A549 (cell line): ENCODE measurements at regions not wholly inside any gene's neighbourhood (a gene's known extent, or its start where the extent isn't known, plus 50 kb on each side); places are given as distances from the start of the nearest gene placed in this dataset.

ENCODE experiments used
- ATAC-seq, 2 experiments: fragments of 200-7000 bp in 1 of 2; fragments of >200 bp in 1 of 2; cut with Nextera tagmentation in 1 of 2; cut with Tn5 transposase in 1 of 2; 3 replicates each; pipeline versions ENCODE4 v1.8.0 to v1.9.1; 2018 to 2020; ENCODE audit warnings: mild to moderate bottlenecking in 1 of 2, moderate library complexity in 1 of 2
- CTCF ChIA-PET: fragments of 300-600 bp; sonication (Branson Sonifier 250); formaldehyde crosslinking; extraction: SDS; loops from one replicate; lab custom pipeline; 2021; ENCODE audit warnings: antibody characterized with exemption, inconsistent platforms; lab: Yijun Ruan, JAX
- POLR2A ChIA-PET: fragments of 350-600 bp; formaldehyde crosslinking; extraction: SDS; loops from one replicate; lab custom pipeline; 2021; ENCODE audit warnings: antibody characterized with exemption, inconsistent platforms; lab: Yijun Ruan, JAX
- DNase-seq, 2 experiments: peaks; one replicate each; pipeline versions ENCODE4 v3.0.0 to v3.0.0-alpha.2; 2011 to 2016; ENCODE audit warnings: low read depth in 1 of 2, low spot score in 1 of 2
- FAIRE-seq: peaks from 2 replicates; lab custom pipeline; 2011; peaks lifted over from hg19 to GRCh38; lab: Jason Lieb, UNC
- H3K27ac ChIP-seq, 2 experiments: fragments of >200 bp; sonication (Bioruptor Twin); formaldehyde crosslinking; 3 replicates each; pipeline ENCODE4 v1.5.1; 2016 to 2017
- H3K4me1 ChIP-seq: fragments of >200 bp; sonication (Bioruptor Twin); formaldehyde crosslinking; 3 replicates; pipeline ENCODE4 v1.6.1; 2016
- H3K4me2 ChIP-seq: fragments of >200 bp; sonication (Bioruptor Twin); formaldehyde crosslinking; 3 replicates; pipeline ENCODE4 v1.6.1; 2016
- H3K4me3 ChIP-seq: fragments of >200 bp; sonication (Bioruptor Twin); formaldehyde crosslinking; 3 replicates; pipeline ENCODE4 v1.5.1; 2016
- H3K9me3 ChIP-seq: fragments of >200 bp; sonication (Bioruptor Twin); formaldehyde crosslinking; 3 replicates; pipeline ENCODE4 v1.6.1; 2016
- CEBPB ChIP-seq, 2 experiments: fragments of >200 bp in 1 of 2; sonication (Bioruptor Twin) in 1 of 2; formaldehyde crosslinking in 1 of 2; IDR thresholded peaks; 2 replicates each; pipeline ENCODE4 v1.6.1; 2012 to 2016
- CHD4 ChIP-seq: fragments of 200-600 bp; sonication (generic); IDR thresholded peaks from 2 replicates; pipeline ENCODE4 v1.6.1; 2016; ENCODE audit warnings: antibody characterized with exemption, mild to moderate bottlenecking, borderline replicate concordance
- ESRRA ChIP-seq: fragments of 150-350 bp; IDR thresholded peaks from 2 replicates; pipeline ENCODE4 v1.6.1; 2014; ENCODE audit warnings: mild to moderate bottlenecking, low read length, borderline replicate concordance
- FOXS1 ChIP-seq: fragments of 250-450 bp; sonication (Bioruptor Pico); IDR thresholded peaks from 2 replicates; pipeline ENCODE4 v1.5.0; 2020; ENCODE audit warnings: mild to moderate bottlenecking, moderate library complexity
- GATA3 ChIP-seq: IDR thresholded peaks from 2 replicates; pipeline ENCODE4 v1.6.1; 2012; ENCODE audit warnings: borderline replicate concordance
- HEYL ChIP-seq: fragments of 250-450 bp; sonication (Bioruptor Pico); IDR thresholded peaks from 2 replicates; pipeline ENCODE4 v1.8.0; 2021; ENCODE audit warnings: mild to moderate bottlenecking, moderate library complexity
- HOXA7 ChIP-seq: fragments of 250-450 bp; sonication (Bioruptor Pico); IDR thresholded peaks from 2 replicates; pipeline ENCODE4 v1.5.0; 2020; ENCODE audit warnings: mild to moderate bottlenecking, moderate library complexity
- JUN ChIP-seq, 2 experiments: fragments of >200 bp; sonication (Bioruptor Twin); formaldehyde crosslinking; IDR thresholded peaks; 2 replicates in 1 of 2; 3 replicates in 1 of 2; pipeline ENCODE4 v1.6.1; 2016 to 2017
- MAZ ChIP-seq: fragments of 150-350 bp; IDR thresholded peaks from 2 replicates; pipeline ENCODE4 v1.6.1; 2014; ENCODE audit warnings: antibody characterized with exemption, low read depth, low read length, borderline replicate concordance
- NPAS2 ChIP-seq: fragments of 250-450 bp; sonication (Bioruptor Pico); IDR thresholded peaks from 2 replicates; pipeline ENCODE4 v1.8.0; 2022; ENCODE audit warnings: mild to moderate bottlenecking, moderate library complexity, borderline replicate concordance
- PHF8 ChIP-seq: fragments of 200-600 bp; sonication (generic); IDR thresholded peaks from 2 replicates; pipeline ENCODE4 v1.6.1; 2016; ENCODE audit warnings: low read depth, mild to moderate bottlenecking, antibody characterized with exemption, moderate library complexity, borderline replicate concordance
- RARB ChIP-seq: fragments of 250-450 bp; sonication (Bioruptor Pico); IDR thresholded peaks from 2 replicates; pipeline ENCODE4 v1.8.0; 2021; ENCODE audit warnings: mild to moderate bottlenecking, moderate library complexity
- RCOR1 ChIP-seq: fragments of 150-350 bp; IDR thresholded peaks from 2 replicates; pipeline ENCODE4 v1.6.1; 2014; ENCODE audit warnings: antibody characterized with exemption, low read length, low read depth
- RFX5 ChIP-seq: fragments of 450-650 bp; IDR thresholded peaks from 2 replicates; pipeline ENCODE4 v1.7.1; 2014; ENCODE audit warnings: antibody characterized with exemption, mild to moderate bottlenecking, moderate library complexity
- RNF2 ChIP-seq: fragments of 200-600 bp; sonication (generic); IDR thresholded peaks from 2 replicates; pipeline ENCODE4 v1.6.1; 2016; ENCODE audit warnings: low read depth, mild to moderate bottlenecking, antibody characterized with exemption, moderate library complexity, borderline replicate concordance
- TFCP2L1 ChIP-seq: fragments of 250-450 bp; sonication (Bioruptor Pico); IDR thresholded peaks from 2 replicates; pipeline ENCODE4 v1.5.0; 2021; ENCODE audit warnings: mild to moderate bottlenecking
- TP53 ChIP-seq: fragments of 250-450 bp; sonication (Bioruptor Pico); IDR thresholded peaks from 2 replicates; pipeline ENCODE4 v1.5.0; 2021; ENCODE audit warnings: mild to moderate bottlenecking, moderate library complexity
- ZFP36 ChIP-seq: fragments of 450-650 bp; IDR thresholded peaks from 2 replicates; pipeline ENCODE4 v1.6.1; 2014; ENCODE audit warnings: borderline replicate concordance; ENCODE audit not compliant: partially characterized antibody
- ZSCAN20 ChIP-seq: fragments of 250-450 bp; sonication (Bioruptor Pico); IDR thresholded peaks from 2 replicates; pipeline ENCODE4 v1.8.0; 2022; ENCODE audit warnings: mild to moderate bottlenecking, moderate library complexity
- WGBS: methylation state at CpG from one replicate; pipeline ENCODE4 v1.1.6; 2017; ENCODE audit errors: missing lambda C conversion rate; 5-methylcytosine and 5-hydroxymethylcytosine counted together
- TF ChIP-seq, protein P1 (sequence below): IDR thresholded peaks from 2 replicates; pipeline ENCODE4 v1.6.1; 2012
- TF ChIP-seq, protein P2 (sequence below): fragments of 200-600 bp; sonication (generic); IDR thresholded peaks from 2 replicates; pipeline ENCODE4 v1.6.1; 2016; ENCODE audit warnings: antibody characterized with exemption, mild to moderate bottlenecking, moderate library complexity
- TF ChIP-seq, protein P3 (sequence below): fragments of >200 bp; sonication (Bioruptor Twin); formaldehyde crosslinking; IDR thresholded peaks from 2 replicates; pipeline ENCODE4 v1.6.1; 2016
- TF ChIP-seq, protein P4 (sequence below): fragments of 250-450 bp; sonication (Bioruptor Pico); IDR thresholded peaks from 2 replicates; pipeline ENCODE4 v1.5.0; 2020; ENCODE audit warnings: low read depth, mild to moderate bottlenecking, moderate library complexity

DNA sequence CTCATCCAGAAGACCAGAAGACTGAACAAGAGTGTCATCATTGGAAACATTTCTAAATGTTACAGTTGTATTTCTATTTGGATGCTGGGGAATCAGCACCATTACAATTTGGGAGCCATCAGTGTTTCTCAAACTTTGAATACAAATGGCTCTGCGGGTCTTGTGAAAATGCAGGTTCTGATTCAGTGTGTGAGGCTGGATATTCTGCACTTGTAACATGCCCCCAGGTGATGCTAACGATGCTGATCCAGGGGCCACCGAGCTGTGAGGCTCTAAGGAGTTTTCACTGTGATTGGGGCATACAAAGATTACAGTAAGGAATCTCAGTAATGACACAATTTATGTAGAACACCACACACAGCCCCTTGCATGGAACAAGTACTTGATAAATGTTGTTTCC is 167.7 kb downstream of the ACTL7B start:
- Histone ChIP-seq H3K4me1 (no peaks in the 10 kb centered on the region), H3K4me3 (no peak overlapping the region), H3K9me3 (peaks cover 17% of the 10 kb centered on the region; the same call in 1 of the 3 replicates), H3K4me2 (no peak overlapping the region), H3K27ac (no peak overlapping the region)
- 15% methylated on average over 3 of the region's 3 CpGs for WGBS
- ATAC-seq (no peak), FAIRE-seq (no peak), DNase-seq (no peak)
- TF ChIP-seq NPAS2 (CRISPR knock-in tag) = no peak
- no peak for TF ChIP-seq TFCP2L1 (CRISPR knock-in tag)
- no peak for TF ChIP-seq RCOR1
- no peak for TF ChIP-seq FOXS1
- no peak for TF ChIP-seq MAZ
- TF ChIP-seq, protein P1, sequence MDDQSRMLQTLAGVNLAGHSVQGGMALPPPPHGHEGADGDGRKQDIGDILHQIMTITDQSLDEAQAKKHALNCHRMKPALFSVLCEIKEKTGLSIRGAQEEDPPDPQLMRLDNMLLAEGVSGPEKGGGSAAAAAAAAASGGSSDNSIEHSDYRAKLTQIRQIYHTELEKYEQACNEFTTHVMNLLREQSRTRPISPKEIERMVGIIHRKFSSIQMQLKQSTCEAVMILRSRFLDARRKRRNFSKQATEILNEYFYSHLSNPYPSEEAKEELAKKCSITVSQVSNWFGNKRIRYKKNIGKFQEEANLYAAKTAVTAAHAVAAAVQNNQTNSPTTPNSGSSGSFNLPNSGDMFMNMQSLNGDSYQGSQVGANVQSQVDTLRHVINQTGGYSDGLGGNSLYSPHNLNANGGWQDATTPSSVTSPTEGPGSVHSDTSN = no peak
- TF ChIP-seq CHD4 = no peak
- no peak for TF ChIP-seq RNF2
- ChIA-PET POLR2A (no interaction called here), CTCF (no interaction called here)

DNA sequence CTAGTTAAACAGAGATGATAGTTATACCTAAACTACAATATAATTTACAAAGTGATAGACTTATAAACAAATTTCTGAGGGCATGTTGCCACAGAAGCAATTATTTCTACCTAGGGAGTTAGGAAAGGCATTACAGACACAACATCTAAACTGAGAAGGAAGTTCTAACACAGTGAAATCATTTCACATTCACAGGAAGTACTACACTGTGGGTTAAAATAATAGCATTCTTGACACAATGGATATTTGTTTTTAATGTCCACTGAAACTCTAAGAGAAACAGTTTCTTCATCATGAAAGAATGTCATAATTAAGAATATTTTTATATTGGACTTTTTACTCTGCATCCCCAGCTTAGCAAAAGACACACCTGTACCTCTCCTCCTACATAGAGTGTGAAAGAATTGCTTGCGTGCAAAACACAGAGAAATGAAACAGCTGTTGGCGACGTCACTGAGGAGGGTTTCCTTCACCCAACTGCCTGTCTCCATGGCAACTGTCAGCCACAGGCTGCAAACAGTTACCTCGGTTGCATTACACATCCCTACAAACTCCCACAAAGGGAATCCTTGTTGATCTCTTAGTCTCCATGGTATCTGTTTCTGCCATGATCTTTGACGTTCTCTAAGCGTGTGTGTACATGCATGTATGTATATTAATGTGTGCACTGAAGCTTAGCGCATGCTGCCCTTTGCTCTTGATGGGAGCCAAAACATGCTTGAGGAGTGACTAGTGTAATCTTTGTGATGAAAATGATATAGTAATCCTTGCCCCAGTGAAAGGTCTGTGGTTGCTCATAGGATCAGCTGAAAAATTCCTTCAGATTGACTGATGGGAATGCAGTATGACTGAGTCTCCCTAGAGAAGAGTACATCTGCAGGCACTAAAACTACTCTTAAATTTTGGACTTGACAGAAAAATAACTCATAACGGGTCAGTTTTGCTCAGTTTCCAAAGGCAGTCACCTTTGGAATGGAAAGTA is 168.5 kb downstream of the ACTL7B start:
- Histone ChIP-seq H3K4me3 (no peak overlapping the region), H3K9me3 (peaks cover 15% of the 10 kb centered on the region; the same call in 1 of the 3 replicates), H3K4me2 (no peak overlapping the region), H3K27ac (no peak overlapping the region), H3K4me1 (no peaks in the 10 kb centered on the region)
- no peak for FAIRE-seq
- CTCF ChIA-PET = interaction anchor here (0.8 kb wide), 1 partner anchor 1222 kb away, joined by 3 read pairs; no protein-coding TSS in a partner anchor
- 41% methylated on average over 8 of the region's 8 CpGs for WGBS
- ATAC-seq = no peak
- POLR2A ChIA-PET = no interaction called here
- no peak for DNase-seq
- TF ChIP-seq ZFP36 (no peak), GATA3 (no peak), RFX5 (no peak), FOXS1 (no peak), HOXA7 (CRISPR knock-in tag) (no peak), ZSCAN20 (CRISPR knock-in tag) (no peak), HEYL (CRISPR knock-in tag) (no peak), TFCP2L1 (CRISPR knock-in tag) (no peak), ESRRA (no peak), TP53 (CRISPR knock-in tag) (no peak), JUN (IDR thresholded peaks at IDR 0.05) (no peak), PHF8 (no peak), RCOR1 (no peak), CEBPB (IDR thresholded peaks at IDR 0.05) (no peak), RARB (CRISPR knock-in tag) (no peak)
- TF ChIP-seq, protein P2, sequence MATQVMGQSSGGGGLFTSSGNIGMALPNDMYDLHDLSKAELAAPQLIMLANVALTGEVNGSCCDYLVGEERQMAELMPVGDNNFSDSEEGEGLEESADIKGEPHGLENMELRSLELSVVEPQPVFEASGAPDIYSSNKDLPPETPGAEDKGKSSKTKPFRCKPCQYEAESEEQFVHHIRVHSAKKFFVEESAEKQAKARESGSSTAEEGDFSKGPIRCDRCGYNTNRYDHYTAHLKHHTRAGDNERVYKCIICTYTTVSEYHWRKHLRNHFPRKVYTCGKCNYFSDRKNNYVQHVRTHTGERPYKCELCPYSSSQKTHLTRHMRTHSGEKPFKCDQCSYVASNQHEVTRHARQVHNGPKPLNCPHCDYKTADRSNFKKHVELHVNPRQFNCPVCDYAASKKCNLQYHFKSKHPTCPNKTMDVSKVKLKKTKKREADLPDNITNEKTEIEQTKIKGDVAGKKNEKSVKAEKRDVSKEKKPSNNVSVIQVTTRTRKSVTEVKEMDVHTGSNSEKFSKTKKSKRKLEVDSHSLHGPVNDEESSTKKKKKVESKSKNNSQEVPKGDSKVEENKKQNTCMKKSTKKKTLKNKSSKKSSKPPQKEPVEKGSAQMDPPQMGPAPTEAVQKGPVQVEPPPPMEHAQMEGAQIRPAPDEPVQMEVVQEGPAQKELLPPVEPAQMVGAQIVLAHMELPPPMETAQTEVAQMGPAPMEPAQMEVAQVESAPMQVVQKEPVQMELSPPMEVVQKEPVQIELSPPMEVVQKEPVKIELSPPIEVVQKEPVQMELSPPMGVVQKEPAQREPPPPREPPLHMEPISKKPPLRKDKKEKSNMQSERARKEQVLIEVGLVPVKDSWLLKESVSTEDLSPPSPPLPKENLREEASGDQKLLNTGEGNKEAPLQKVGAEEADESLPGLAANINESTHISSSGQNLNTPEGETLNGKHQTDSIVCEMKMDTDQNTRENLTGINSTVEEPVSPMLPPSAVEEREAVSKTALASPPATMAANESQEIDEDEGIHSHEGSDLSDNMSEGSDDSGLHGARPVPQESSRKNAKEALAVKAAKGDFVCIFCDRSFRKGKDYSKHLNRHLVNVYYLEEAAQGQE = no peak
- TF ChIP-seq, protein P3, sequence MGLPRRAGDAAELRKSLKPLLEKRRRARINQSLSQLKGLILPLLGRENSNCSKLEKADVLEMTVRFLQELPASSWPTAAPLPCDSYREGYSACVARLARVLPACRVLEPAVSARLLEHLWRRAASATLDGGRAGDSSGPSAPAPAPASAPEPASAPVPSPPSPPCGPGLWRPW = no peak
- TF ChIP-seq, protein P4, sequence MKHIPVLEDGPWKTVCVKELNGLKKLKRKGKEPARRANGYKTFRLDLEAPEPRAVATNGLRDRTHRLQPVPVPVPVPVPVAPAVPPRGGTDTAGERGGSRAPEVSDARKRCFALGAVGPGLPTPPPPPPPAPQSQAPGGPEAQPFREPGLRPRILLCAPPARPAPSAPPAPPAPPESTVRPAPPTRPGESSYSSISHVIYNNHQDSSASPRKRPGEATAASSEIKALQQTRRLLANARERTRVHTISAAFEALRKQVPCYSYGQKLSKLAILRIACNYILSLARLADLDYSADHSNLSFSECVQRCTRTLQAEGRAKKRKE (CRISPR knock-in tag) = no peak
